ENCODE measurements at regions not wholly inside any gene's neighbourhood (a gene's known extent, or its start where the extent isn't known, plus 50 kb on each side); places are given as distances from the start of the nearest gene placed in this dataset.

DNA sequence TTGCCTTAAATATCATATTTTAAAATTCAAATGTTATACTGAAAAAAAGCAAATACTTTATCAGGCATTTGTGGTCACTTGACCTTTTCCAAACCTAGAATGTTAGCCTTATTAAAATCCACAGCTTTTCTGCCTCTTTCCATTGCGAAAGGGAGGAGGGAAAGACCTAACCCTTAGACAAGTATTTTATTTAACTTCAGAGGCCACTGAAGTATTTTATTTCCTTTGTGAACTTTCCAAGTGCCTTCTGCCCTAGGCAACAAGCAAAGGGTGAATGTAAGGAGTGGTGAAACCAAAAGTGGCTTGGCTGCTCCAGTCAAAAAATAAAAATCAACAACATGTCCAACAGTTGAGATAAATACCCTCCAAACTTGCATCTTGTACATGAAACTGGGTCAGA is 376.1 kb downstream of the EFNA5 start:
- DNase-seq (ENCODE audit: low read depth, low spot score) (no peak), ATAC-seq (no peak)
- H3K27ac ChIP-seq (ENCODE audit: low read depth, low read length), result no peak overlapping the region
- H3K4me2 ChIP-seq (ENCODE audit: low read length), result no peak overlapping the region
- H3K9me2 ChIP-seq (ENCODE audit: insufficient read depth), result no peaks in the 10 kb centered on the region
- H4K20me1 ChIP-seq (ENCODE audit: insufficient read depth), result no peaks in the 10 kb centered on the region
- H3K4me3 ChIP-seq (replicated peaks in 1 of 2; ENCODE audit: low read depth in 1 of 2, low read length in 2 of 2), result no peak overlapping the region
- RAD21 ChIA-PET (ENCODE audit: low non-redundant PET in 1 of 2, low total read pairs in 2 of 2, uncharacterized antibody in 2 of 2, unreplicated experiment in 2 of 2), result no interaction called here
- POLR2A ChIA-PET, result no interaction called here
- no peaks in the 10 kb centered on the region for H3K4me1 ChIP-seq (ENCODE audit: control insufficient read depth in 1 of 2, insufficient read depth in 2 of 2, low read length in 2 of 2)
- no peak overlapping the region for H2AFZ ChIP-seq (ENCODE audit: low read depth, low read length, poor library complexity, severe bottlenecking)
- BruUV-seq (replicated peaks), result no TSS peak
- CTCF ChIA-PET, result no interaction called here
- no peak overlapping the region for H3K9ac ChIP-seq (ENCODE audit: low read length)
- no peaks in the 10 kb centered on the region for H3K79me2 ChIP-seq (ENCODE audit: insufficient read depth, low read length)
- H3K9me3 ChIP-seq (ENCODE audit: control insufficient read depth in 1 of 2, insufficient read depth in 1 of 2, low read depth in 1 of 2, low read length in 2 of 2), result no peaks in the 10 kb centered on the region
- H3K27me3 ChIP-seq (ENCODE audit: insufficient read depth, low read length), result no peaks in the 10 kb centered on the region
- H3K36me3 ChIP-seq (ENCODE audit: control insufficient read depth in 1 of 2, insufficient read depth in 2 of 2, low read length in 2 of 2), result no peaks in the 10 kb centered on the region
- TF ChIP-seq SRF (IDR thresholded peaks at IDR 0.05; ENCODE audit: low read depth) (no peak), SIN3A (IDR thresholded peaks at IDR 0.05; ENCODE audit: low read depth) (no peak), POLR2A (IDR thresholded peaks at IDR 0.05; ENCODE audit: borderline replicate concordance, extremely low read depth, insufficient read depth, insufficient read length) (no peak), POLR2AphosphoS5 (IDR thresholded peaks at IDR 0.05; ENCODE audit: low read depth, low read length) (no peak), RAD21 (IDR thresholded peaks at IDR 0.05; ENCODE audit: low read depth) (no peak), SP1 (IDR thresholded peaks at IDR 0.05; ENCODE audit: low read depth) (no peak), JUND (IDR thresholded peaks at IDR 0.05) (no peak), ELF1 (IDR thresholded peaks at IDR 0.05; ENCODE audit: borderline replicate concordance, low read depth) (no peak)
- TF ChIP-seq, protein P1, sequence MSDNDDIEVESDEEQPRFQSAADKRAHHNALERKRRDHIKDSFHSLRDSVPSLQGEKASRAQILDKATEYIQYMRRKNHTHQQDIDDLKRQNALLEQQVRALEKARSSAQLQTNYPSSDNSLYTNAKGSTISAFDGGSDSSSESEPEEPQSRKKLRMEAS (IDR thresholded peaks at IDR 0.05), result no peak
- intact Hi-C loops (cut with micrococcal nuclease), result no loop called here

DNA sequence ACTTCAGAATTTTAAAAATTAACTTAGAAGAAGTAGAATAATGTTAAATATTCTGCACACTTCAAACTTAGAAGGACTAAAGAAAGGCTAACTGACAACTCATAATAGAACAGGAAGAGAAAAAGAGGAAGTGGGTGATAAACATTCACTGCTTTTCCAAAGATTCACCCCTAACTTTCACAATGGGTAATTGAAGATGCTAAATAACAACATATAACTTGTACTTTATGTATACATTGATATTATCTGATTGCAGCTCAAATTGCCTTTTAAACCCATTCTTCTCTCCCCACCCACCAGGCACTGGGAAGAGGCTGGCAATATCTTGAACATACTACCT is 376.6 kb downstream of the EFNA5 start:
- no peaks in the 10 kb centered on the region for H3K27me3 ChIP-seq (ENCODE audit: insufficient read depth, low read length)
- no peak for TF ChIP-seq YY1 (IDR thresholded peaks at IDR 0.05; ENCODE audit: extremely low read depth, insufficient replicate concordance, low read depth, low read length)
- no peak for TF ChIP-seq TCF7L2 (IDR thresholded peaks at IDR 0.05; ENCODE audit: borderline replicate concordance, extremely low read depth, insufficient read depth, insufficient read length)
- TF ChIP-seq POLR2A (IDR thresholded peaks at IDR 0.05; ENCODE audit: borderline replicate concordance, extremely low read depth, insufficient read depth, insufficient read length), result no peak
- no peak for TF ChIP-seq CEBPB (IDR thresholded peaks at IDR 0.05; ENCODE audit: low read depth)
- TF ChIP-seq FOSL1 (IDR thresholded peaks at IDR 0.05; ENCODE audit: low read depth), result no peak
- TF ChIP-seq ZNF274 (IDR thresholded peaks at IDR 0.05; ENCODE audit: low read depth, low read length), result no peak
- TF ChIP-seq ELF1 (IDR thresholded peaks at IDR 0.05; ENCODE audit: borderline replicate concordance, low read depth), result no peak
- no peak for TF ChIP-seq RAD21 (IDR thresholded peaks at IDR 0.05; ENCODE audit: low read depth)
- TF ChIP-seq, protein P2, sequence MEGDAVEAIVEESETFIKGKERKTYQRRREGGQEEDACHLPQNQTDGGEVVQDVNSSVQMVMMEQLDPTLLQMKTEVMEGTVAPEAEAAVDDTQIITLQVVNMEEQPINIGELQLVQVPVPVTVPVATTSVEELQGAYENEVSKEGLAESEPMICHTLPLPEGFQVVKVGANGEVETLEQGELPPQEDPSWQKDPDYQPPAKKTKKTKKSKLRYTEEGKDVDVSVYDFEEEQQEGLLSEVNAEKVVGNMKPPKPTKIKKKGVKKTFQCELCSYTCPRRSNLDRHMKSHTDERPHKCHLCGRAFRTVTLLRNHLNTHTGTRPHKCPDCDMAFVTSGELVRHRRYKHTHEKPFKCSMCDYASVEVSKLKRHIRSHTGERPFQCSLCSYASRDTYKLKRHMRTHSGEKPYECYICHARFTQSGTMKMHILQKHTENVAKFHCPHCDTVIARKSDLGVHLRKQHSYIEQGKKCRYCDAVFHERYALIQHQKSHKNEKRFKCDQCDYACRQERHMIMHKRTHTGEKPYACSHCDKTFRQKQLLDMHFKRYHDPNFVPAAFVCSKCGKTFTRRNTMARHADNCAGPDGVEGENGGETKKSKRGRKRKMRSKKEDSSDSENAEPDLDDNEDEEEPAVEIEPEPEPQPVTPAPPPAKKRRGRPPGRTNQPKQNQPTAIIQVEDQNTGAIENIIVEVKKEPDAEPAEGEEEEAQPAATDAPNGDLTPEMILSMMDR (IDR thresholded peaks at IDR 0.05 in 2 of 3, conservative IDR thresholded peaks at IDR 0.05 in 1 of 3; ENCODE audit: borderline replicate concordance in 1 of 3, insufficient read depth in 1 of 3, low read depth in 2 of 3, low read length in 2 of 3), result no peak
- no peak for TF ChIP-seq SRF (IDR thresholded peaks at IDR 0.05; ENCODE audit: low read depth)

More for the DNA sequence above, 376.6 kb downstream of the EFNA5 start:
- Histone ChIP-seq H3K4me1 (ENCODE audit: control insufficient read depth in 1 of 2, insufficient read depth in 2 of 2, low read length in 2 of 2) (no peaks in the 10 kb centered on the region), H3K9ac (ENCODE audit: low read length) (no peak overlapping the region), H3K4me2 (ENCODE audit: low read length) (no peak overlapping the region), H3K27ac (ENCODE audit: low read depth, low read length) (no peak overlapping the region), H3K9me3 (ENCODE audit: control insufficient read depth in 1 of 2, insufficient read depth in 1 of 2, low read depth in 1 of 2, low read length in 2 of 2) (no peaks in the 10 kb centered on the region), H2AFZ (ENCODE audit: low read depth, low read length, poor library complexity, severe bottlenecking) (no peak overlapping the region), H3K36me3 (ENCODE audit: control insufficient read depth in 1 of 2, insufficient read depth in 2 of 2, low read length in 2 of 2) (no peaks in the 10 kb centered on the region), H3K4me3 (replicated peaks in 1 of 2; ENCODE audit: low read depth in 1 of 2, low read length in 2 of 2) (no peak overlapping the region), H4K20me1 (ENCODE audit: insufficient read depth) (no peaks in the 10 kb centered on the region), H3K9me2 (ENCODE audit: insufficient read depth) (no peaks in the 10 kb centered on the region), H3K79me2 (ENCODE audit: insufficient read depth, low read length) (no peaks in the 10 kb centered on the region)
- ChIA-PET POLR2A (no interaction called here), RAD21 (ENCODE audit: low non-redundant PET in 1 of 2, low total read pairs in 2 of 2, uncharacterized antibody in 2 of 2, unreplicated experiment in 2 of 2) (no interaction called here), CTCF (no interaction called here)
- intact Hi-C loops (cut with micrococcal nuclease), result no loop called here
- DNase-seq (ENCODE audit: low read depth, low spot score) (no peak), ATAC-seq (no peak)
- no TSS peak for BruUV-seq (replicated peaks)

All from HCT116 (cell line).